HG03469 (cell line): ENCODE measurements at regions not wholly inside any gene's neighbourhood (a gene's known extent, or its start where the extent isn't known, plus 50 kb on each side); places are given as distances from the start of the nearest gene placed in this dataset.
"Not testable (repeated sequence)": the region's sequence is repeated elsewhere in the genome, so short reads cannot be mapped to it uniquely, and the experiment has no call there.

Source experiments
- ATAC-seq: cut with Tn5 transposase; IDR thresholded peaks from one replicate; pipeline ENCODE4 v1.9.1; 2021; ENCODE audit warnings: mild to moderate bottlenecking, moderate library complexity, moderate number of reproducible peaks; ENCODE audit not compliant: unreplicated experiment

- no peak for ATAC-seq
These were observed 193.8 kb upstream of the RND3 start for GRCh38 chr2:150681120-150681804.

GRCh38 chr2:150679456-150680120, 192.1 kb upstream of the RND3 start:
- ATAC-seq: no peak

GRCh38 chr2:150677551-150677950, 190.1 kb upstream of the RND3 start:
- ATAC-seq: no peak

DNA sequence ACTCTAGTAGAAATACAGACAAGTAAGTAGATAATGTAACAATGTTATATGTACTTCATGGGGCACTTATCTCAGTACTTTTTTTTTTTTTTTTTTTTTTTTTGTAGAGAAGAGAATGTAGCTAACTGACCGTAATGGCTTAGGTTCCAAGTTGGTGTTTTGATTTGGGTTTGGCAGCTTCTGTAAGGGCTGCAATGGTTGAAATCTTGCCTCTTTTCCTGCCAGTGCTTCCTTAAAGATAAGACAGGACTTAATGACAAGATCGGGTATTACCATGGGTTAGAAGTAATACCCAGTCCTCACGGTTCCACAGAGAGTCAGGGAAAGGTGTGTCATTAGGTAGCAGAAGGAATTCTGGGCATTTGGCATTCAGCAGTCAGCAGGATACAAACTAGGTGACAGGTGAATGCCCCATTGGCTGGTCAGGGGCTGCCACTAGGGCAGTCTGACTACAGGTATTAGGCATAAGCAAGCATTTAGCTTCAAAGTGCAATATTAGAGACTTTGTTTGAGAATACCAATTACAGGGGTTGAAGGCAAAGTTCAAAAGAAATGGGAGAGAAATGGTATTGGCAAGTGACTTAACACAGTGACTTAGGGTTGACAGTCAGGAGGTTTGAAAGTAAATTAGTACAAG, 189.4 kb upstream of the RND3 start:
- no peak for ATAC-seq

- no peak for ATAC-seq
These were observed 188.3 kb upstream of the RND3 start for GRCh38 chr2:150675807-150676206.

GRCh38 chr2:150674283-150674682, 186.8 kb upstream of the RND3 start:
- ATAC-seq: no peak

DNA sequence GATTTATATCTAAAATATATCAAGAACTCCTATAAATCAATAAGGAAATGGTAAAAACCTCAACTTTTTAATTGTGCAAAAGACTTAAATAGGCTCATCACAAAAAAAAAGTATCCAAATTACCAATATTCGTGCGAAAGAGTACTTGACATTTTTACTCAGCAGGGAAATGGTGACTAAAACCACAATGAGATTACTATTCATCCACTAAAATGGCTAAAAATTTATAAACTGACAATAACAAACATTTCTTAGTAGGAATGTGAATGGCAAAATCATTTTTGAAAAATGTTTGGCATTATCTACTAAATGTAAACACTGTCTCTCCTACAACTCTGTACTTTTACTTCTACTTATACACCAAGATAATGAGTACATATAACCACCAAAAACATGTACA, 184.8 kb upstream of the RND3 start:
- ATAC-seq: no peak

DNA sequence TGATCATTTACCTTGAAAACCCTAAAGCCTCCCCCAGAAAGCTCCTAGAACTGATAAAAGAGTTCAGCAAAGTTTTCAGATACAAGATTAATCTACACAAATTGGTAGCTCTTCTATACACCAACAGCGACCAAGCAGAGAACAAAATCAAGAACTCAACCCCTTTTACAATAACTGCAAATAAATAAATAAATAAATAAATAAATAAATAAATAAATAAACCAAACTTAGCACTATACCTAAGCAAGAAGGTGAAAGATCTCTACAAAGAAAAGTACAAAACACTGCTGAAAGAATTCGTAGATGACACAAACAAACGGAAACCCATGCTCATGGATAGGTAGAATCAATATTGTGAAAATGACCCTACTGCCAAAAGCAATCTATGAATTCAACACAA, 182.0 kb upstream of the RND3 start:
- no peak for ATAC-seq

- not testable (repeated sequence) for ATAC-seq
These were observed 179.6 kb upstream of the RND3 start for GRCh38 chr2:150667039-150667438.

DNA sequence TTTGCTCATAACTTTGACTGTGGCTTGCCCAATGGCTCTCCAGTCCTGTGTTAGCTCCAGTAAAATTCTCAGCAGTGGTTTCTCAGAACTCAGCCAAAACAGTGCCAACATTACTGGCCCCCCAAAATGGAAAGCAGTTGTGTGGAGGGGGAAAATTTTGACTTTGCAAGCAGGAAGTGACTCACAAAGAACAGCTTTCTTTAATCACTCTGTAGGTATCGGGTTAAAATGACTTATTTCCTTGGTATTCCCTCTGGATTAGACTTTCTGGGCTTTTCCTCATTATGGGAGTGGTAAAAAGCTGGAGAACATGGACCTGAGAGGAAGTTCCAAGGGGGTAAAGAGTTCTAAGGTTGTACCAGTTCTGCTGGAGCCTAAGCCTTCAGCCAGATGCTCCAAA, 175.7 kb upstream of the RND3 start:
- no peak for ATAC-seq

DNA sequence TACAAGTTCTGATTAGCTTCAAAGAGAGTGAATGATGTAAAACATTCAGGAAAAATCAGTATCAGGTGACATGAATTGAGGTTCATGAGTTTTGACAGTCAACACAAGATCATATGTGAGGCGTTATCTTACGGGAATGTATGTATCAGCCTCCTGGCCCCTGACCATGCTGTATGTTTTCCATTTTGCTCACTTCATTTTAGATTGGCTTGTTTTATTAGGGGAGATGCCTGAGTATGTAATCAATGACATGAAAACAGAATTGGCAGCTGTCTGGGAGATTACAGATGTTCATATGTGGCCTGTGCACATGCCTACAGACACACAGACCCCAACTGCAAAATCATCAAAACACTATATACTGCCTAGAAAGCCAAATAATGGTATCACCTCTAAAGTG, 168.5 kb upstream of the RND3 start:
- no peak for ATAC-seq

- ATAC-seq: no peak
These were observed 165.9 kb upstream of the RND3 start for GRCh38 chr2:150653351-150653750.

DNA sequence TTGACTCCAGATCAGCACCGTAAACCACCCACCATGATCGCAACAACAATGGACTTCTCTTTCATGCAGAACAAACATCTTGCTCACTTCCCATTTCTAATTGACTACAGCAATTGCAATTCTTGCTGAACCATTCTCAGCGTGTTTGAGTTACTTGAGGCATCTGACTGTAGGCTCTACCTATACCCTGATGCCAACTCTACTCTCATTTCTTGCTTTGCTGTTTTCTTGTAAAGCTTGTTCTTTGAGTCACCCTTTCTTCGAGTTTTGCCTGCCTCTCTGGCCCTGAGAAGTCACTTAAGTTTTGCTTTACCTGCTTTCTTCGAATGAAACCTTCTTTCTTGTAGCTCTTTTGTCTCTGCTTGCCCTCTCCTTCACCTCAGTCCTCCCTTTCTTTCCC, 160.5 kb upstream of the RND3 start:
- ATAC-seq: no peak

DNA sequence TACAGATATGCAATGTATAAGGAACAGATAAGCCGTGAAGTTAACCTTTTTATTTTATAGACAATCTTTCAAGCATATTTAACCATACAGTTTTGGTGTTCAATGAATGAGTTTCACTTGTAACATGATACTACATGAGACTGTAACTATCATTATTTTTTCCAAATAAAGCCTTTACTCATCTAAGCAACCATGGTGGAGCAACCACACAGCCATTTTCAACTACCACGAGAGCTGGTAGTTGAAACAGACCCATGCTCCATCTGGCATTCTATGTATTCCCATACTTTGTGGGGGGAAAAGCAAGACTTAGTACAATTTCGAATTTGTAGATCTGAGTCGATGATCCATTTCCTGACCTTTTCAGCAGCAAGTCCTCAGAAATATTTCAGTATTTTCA, 159.3 kb upstream of the RND3 start:
- no peak for ATAC-seq

GRCh38 chr2:150644298-150645067, 157.0 kb upstream of the RND3 start:
- ATAC-seq: no peak

DNA sequence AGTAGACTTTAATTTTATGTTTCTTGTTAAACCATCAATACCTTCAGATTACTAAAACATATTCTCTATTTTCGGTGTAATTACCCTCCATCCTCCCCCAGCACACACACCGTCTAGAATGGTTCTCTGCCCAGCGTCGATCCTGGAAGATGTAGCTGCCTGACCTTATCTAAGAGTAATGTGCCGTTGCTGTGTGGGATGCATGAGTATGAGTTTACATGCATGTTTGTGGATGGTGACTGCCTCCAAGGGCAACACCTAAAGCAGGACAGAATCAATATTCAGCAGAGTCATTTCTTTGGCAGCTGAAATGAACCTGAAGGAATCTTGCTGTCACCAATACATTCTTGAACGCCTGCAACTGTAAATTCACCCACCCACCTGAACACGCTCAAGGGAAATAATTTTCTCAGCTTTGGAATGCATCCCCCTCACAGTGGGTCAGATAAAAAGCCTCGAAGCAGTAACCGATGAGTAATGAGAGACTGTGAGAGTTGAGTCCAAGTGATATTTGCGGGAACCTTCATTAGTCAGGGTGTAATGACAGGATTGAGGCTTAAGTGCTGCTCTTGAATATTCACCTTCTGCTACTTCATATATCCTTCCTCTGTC, 155.8 kb upstream of the RND3 start:
- ATAC-seq: no peak

DNA sequence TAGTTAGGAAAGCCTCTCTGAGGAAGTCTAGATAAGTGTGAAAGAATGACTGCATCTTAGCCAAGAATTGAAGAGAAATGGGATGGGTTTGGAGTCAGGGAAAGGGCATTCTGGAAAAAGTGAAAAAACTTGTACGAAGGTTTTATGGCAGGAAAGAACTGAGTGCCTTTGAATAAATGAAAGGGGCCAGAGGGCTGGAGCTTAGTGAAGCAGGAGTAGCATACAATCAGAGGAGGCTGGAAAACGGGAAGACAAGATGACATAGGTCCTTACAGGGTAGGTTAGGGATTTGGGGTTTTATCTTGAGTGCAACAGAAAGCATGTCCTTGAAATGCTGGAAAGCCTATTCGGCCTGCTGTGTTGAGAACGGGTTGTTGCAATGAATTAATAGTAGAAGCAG, 152.6 kb upstream of the RND3 start:
- ATAC-seq: no peak

GRCh38 chr2:150639383-150639782, 151.9 kb upstream of the RND3 start:
- no peak for ATAC-seq

DNA sequence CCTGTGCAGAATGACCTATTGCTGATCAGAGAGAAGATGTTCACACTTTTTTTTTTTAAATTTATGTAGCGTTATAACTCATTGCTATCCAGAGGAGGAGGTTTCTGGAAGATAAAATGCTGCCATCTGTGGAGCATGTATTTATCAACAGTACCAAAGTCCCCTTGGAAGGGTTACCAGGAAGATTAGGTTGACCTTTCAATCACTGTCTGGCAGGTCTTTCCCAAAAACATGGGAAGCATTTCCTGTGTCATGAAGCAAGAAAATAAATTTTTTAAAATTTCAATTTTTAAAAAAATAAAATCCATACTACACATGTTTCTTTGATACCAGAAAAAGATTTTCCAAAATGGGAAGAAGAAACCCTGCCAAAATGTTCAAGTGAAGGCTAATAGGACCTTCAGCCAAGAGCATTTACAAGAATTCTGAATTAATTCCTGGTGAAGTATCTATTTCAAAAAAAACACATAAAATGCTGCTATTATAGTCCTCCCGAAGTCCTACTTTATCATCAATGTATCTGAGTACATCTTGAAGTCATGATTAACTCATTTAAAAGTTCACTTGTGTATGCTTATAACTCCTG, 143.9 kb upstream of the RND3 start:
- ATAC-seq: no peak

GRCh38 chr2:150630587-150631235, 143.2 kb upstream of the RND3 start:
- ATAC-seq: no peak
